ENCODE measurements at regions not wholly inside any gene's neighbourhood (a gene's known extent, or its start where the extent isn't known, plus 50 kb on each side); places are given as distances from the start of the nearest gene placed in this dataset.
"Not testable (repeated sequence)": the region's sequence is repeated elsewhere in the genome, so short reads cannot be mapped to it uniquely, and the experiment has no call there.

GRCh38 chr4:132097041-132097440 is 1052.1 kb upstream of the PCDH10 start:
- DNase-seq = no peak

GRCh38 chr4:132101526-132101925 is 1047.6 kb upstream of the PCDH10 start:
- DNase-seq = peak; percentile 69

GRCh38 chr4:132108784-132109183 is 1040.3 kb upstream of the PCDH10 start:
- peak; percentile 69 for DNase-seq

- DNase-seq = peak; percentile 24
Observed at GRCh38 chr4:132114885-132115284, 1034.2 kb upstream of the PCDH10 start.

- DNase-seq = not testable (repeated sequence)
Observed at GRCh38 chr4:132122741-132123140, 1026.4 kb upstream of the PCDH10 start.

GRCh38 chr4:132123870-132124623 is 1025.0 kb upstream of the PCDH10 start:
- DNase-seq = peak; percentile 8

GRCh38 chr4:132124624-132124974 is 1024.5 kb upstream of the PCDH10 start:
- no peak for DNase-seq

- DNase-seq = no peak
Observed at GRCh38 chr4:132125131-132125530, 1024.0 kb upstream of the PCDH10 start.

GRCh38 chr4:132132433-132132832 is 1016.7 kb upstream of the PCDH10 start:
- DNase-seq = no peak

- no peak for DNase-seq
Observed at GRCh38 chr4:132169660-132170059, 979.4 kb upstream of the PCDH10 start.

GRCh38 chr4:132180020-132180427 is 969.1 kb upstream of the PCDH10 start:
- DNase-seq = peak; percentile 86

GRCh38 chr4:132195176-132195575 is 953.9 kb upstream of the PCDH10 start:
- peak; percentile 33 for DNase-seq

GRCh38 chr4:132203618-132204017 is 945.5 kb upstream of the PCDH10 start:
- DNase-seq = no peak

GRCh38 chr4:132214519-132214918 is 934.6 kb upstream of the PCDH10 start:
- DNase-seq = no peak

- no peak for DNase-seq
Observed at GRCh38 chr4:132218406-132218805, 930.7 kb upstream of the PCDH10 start.

- peak; percentile 4 for DNase-seq
Observed at GRCh38 chr4:132227151-132227856, 921.8 kb upstream of the PCDH10 start.

GRCh38 chr4:132227857-132228165 is 921.3 kb upstream of the PCDH10 start:
- peak; percentile 26 for DNase-seq

GRCh38 chr4:132228676-132229075 is 920.4 kb upstream of the PCDH10 start:
- no peak for DNase-seq

GRCh38 chr4:132230025-132230424 is 919.1 kb upstream of the PCDH10 start:
- no peak for DNase-seq

GRCh38 chr4:132238697-132239096 is 910.4 kb upstream of the PCDH10 start:
- DNase-seq = no peak

GRCh38 chr4:132240081-132240480 is 909.0 kb upstream of the PCDH10 start:
- DNase-seq = no peak

- no peak for DNase-seq
Observed at GRCh38 chr4:132245319-132245718, 903.8 kb upstream of the PCDH10 start.

- no peak for DNase-seq
Observed at GRCh38 chr4:132264176-132264575, 884.9 kb upstream of the PCDH10 start.

- no peak for DNase-seq
Observed at GRCh38 chr4:132266374-132266773, 882.7 kb upstream of the PCDH10 start.

GRCh38 chr4:132267321-132267720 is 881.8 kb upstream of the PCDH10 start:
- no peak for DNase-seq

Data from fibroblast of skin of right biceps (primary cell).